ENCODE measurements at regions not wholly inside any gene's neighbourhood (a gene's known extent, or its start where the extent isn't known, plus 50 kb on each side); places are given as distances from the start of the nearest gene placed in this dataset.

GRCh38 chr5:98069876-98070512 lies 703.5 kb upstream of the RGMB start (continued):
- no peak for TF ChIP-seq HDAC2 (IDR thresholded peaks at IDR 0.05; ENCODE audit: borderline replicate concordance in 1 of 2, low read depth in 2 of 2, low read length in 2 of 2)

All from H1 (cell line).